HG03039 (cell line): ENCODE measurements at regions not wholly inside any gene's neighbourhood (a gene's known extent, or its start where the extent isn't known, plus 50 kb on each side); places are given as distances from the start of the nearest gene placed in this dataset.

ENCODE experiments used
- ATAC-seq: cut with Tn5 transposase; IDR thresholded peaks from one replicate; pipeline ENCODE4 v1.9.1; 2021; ENCODE audit warnings: mild to moderate bottlenecking, moderate library complexity; ENCODE audit not compliant: unreplicated experiment

DNA sequence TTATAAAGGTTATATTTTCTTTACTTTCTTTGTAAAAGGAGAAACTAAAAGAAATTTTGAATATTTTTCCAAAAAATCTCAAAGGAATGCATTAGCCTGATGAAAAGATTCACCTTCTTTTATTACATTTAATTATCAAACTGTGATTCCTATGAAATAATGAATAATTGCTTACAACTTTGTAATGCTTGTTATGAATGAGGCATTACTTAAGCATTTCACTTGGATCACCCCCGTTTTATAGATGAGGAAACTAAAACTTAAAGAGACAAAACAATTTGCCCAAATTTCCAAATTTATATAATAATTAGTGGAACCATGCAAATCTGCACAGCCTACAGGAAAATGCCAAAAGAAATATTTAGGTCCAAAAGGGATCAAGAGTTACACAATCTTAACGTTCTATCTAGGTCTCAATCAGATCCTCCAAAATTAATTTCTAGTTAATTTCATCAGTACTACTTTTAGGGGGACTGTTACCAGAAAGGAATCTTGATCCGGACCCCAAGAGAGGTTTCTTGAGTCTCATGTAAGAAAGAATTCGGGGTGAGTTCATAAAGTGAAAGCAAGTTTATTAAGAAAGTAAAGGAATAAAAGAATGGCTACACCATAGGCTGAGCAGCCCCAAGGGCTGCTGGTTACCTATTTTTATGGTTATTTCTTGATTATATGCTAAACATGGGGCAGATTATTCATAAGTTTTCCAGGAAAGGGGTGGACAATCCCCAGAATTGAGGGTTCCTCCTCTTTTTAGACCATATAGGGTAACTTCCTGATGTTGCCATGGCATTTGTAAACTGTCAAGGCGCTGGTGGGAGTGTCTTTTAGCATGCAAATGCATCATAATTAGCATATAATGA, 288.0 kb downstream of the ADGB start:
- ATAC-seq: no peak

DNA sequence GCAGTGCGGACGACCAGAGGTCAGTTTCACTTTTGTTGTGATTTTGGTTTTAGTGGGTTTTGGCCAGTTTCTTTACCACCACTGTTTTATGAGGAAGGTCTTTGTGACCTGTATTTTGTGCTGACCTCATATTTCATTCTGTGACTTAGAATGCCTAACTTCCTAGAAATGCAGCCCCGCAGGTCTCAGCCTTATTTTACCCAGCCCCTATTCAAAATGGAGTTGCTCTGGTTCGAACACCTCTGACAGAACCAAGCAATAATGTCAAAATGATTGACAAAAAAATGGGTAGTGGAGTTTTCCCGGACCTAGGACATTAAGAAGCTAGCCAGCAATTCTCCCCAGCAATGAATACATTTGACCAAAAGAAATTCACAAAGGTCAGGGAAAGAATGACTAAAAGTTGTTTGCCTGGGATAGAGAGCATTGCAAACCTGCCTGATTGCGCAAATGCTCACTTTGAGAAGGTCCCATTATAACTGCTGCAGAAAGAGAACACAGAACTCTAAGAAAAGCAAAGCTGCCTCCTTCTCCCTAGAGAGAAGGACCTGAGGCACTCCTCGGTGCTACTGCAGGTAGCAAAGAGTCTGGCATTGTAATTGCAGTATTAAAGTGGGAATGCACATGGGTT, 288.8 kb downstream of the ADGB start:
- no peak for ATAC-seq

DNA sequence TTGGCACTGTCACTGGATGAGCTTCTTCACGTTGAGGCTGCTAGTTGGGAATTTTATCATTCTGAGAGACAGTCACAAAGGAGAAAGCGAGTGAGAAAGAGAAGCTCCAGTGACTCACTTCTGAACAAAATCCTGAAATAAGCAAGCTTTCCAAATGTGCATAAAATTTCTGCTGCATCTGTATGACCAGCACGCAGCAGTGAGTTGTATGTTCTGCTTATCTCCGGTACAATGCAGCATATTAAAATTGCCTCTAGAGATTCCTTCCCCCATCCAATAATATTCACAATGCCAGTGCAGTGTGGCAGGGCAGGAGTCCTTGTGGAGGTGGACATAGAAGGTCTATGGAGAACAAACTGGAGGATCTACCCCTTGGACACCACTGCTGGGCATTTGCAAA, 290.5 kb downstream of the ADGB start:
- no peak for ATAC-seq

DNA sequence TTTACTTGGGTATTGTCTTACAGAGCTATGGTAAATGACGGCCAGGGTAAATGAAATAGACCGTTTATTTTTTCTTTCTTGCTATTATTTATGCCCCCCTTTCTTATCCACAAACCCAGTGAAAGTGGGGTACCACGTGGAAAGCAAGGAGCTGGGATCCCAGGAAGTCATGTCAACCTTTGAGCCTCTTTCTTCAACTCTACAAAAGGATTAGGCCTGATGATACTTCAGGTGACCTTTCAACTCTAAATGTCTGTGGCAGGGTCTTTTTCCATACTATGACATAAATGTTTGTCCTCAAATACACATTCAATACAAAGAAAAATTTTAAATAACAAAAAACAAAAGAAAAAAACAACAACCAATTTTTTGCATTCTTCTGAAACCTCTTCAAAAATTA, 291.4 kb downstream of the ADGB start:
- no peak for ATAC-seq

DNA sequence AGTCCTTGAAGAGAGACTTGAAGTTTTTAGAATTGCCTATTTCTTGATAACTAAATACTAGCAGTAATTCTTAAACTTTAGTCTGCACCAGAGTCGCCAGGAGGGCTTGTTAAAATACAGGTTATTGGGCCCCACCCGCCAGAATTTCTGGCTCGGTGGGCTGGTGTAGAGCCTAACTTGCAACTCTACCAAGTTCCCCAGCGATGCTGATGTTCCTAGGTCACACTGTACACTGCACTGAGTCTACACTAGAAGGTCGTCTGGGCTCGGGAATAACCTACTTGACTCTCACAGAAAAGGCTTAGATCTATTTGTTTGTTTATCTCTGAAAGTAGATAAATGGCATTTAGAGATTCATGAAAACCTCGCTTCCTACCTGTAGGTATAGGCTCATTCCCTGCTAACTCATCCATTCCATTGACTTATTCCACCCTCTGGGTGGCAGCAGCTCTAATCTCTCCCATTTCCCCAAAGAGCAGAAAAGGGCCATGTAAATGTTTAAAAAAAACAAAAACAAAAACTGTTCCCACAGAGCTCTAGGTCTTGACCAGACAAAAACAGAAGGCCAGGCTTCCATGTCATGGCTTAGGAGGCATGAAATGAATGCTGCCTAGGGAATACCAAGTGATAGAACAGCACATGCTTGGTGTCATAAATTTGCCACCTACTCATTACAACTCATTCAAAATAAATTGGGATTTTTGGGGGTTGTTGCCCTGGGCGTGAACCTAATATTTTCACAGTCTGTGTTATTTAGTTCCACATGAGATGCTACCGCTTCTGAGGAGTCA, 292.1 kb downstream of the ADGB start:
- ATAC-seq: no peak

DNA sequence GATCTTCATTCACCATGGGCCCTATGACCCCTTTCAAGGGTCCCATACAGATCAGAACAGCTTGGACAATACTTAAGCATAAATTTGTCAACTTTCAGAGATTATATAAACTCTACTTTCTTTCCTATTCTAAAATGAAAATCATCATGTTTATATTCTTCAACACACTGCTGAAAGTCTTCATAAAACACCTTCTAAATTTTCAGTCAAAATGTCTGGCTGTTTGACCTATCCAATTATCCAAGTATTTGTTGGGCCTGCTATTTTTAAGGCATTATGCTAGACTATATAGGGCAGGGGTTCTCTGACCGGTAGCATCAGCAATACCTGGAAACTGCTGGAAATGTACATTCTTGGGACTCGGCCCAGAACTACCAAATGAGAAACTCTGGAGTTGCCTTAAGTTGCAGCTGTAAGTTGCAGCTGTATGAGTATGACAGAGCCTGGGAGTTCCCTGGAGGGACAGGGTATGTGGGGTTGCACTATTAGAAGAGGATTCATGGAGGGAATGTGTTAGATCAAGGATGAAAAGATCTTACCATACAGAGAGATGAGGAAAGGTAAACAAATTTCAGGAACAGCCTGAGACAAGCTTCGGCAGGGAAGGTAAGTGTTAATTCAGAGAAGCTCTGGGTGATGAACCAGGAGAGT, 293.0 kb downstream of the ADGB start:
- ATAC-seq: no peak

DNA sequence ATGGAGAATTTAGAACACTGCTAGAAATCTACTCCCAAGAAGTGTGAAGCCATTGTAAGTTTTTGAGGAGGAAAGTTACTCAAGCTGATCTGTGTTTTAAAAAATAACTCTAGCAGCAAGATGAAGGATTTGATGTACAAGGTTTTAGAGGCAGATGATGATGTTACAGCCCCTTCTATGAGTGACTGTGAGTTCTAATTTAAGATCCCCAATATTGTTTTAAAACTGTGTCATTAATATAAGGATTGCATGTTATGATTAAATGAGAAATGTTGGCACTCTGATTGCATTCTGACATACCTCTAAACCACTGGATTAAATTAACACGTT, 293.5 kb downstream of the ADGB start:
- no peak for ATAC-seq

DNA sequence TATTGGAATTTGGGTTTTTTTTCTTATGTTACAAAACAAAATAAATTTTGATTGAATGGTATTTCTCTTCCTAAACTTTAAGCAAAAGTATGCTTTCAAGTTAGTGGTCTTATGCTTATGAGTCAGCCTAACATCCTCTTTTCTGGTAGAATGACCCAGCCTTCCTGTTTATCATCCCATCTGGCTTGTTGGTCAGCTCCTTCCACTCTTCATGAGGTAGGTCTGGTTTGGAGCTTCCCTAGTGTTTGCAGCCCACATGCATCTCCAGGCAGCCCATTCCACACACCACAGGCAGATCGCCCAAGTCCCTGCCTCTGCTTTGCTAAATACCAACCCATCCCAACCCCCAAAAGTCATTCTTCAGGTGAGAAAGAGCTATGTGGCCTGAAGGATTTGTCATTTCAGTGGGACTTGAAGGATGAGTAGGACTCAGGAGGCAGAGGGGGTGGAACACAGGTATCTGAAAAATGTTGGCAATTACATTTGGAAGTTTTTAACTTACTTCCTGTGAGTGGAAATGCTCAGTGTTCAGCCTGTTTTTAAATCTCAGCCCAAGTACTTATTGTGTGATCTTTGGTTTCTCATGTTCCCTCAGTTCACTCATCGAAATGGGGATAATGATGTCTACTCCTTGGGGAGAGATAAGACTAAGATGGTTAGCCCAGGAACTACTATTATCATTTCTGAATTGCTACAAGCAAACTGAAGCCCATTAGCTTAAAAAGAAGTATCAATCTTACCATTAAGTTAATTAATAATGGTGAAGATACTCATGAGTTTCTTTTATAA, 294.0 kb downstream of the ADGB start:
- ATAC-seq: no peak

DNA sequence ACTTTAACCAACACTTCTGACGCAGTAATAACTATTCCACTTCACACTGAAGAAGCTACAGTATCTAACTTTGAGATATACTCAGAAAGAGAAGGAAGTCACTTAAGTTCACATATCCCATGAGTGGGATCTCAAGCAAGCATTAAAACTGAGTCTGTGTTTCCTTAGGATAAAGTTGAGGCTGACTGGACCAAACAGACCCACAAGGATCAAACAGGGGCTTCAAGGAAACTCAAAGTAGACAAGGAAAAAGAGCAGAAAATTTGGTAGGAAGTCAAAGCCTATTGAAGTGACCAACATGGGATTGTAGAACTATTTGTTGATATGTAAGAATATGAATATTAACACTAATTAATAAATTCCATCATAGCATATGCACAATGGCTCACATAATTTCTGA, 294.9 kb downstream of the ADGB start:
- no peak for ATAC-seq

DNA sequence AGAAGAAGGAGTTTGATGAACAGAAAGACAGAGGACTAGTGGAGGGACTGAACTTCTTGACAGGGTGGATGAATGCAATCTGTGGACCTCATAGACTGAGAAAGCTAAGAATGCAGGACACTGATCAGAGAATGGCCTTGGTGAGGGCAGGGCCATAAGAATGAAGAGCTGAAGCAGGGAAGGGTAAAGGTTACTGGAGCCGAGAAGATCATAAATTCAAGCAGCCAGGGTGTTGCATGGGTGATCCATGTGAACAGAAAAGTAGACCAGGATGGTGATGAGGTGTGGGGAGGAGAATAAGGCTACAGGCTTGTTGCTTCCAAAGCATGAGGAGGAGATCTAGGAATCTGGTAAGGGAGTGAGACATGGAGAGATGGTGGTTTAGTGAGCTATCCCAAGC, 295.9 kb downstream of the ADGB start:
- no peak for ATAC-seq

DNA sequence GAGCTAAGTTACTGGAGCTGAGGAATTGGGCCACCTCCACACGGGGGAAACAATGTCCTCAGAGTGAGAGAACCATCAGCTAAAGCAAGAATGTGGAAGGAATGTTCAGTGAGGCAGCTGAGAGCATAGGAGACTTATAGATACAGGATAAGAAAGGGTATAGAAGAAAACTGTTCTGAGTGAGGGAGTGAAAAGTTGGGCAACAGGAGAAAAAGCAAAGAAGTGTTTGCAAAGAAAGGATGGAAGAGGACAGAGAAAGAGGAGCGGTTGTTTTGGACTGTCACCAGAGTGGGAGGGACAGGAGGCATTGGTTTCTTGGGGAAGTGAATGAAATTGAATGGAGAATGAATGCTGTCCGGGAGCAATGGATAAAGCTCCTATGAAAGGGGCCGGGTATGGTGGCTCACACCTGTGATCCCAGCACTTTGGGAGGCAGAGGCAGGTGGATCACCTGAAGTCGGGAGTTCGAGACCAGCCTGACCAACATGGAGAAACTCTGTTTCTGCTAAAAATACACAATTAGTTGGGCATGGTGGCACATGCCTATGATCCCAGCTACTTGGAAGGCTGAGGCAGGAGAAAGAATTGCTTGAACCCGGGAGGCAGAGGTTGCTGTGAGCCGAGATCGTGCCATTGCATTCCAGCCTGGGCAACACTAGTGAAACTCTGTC, 296.5 kb downstream of the ADGB start:
- ATAC-seq: no peak

DNA sequence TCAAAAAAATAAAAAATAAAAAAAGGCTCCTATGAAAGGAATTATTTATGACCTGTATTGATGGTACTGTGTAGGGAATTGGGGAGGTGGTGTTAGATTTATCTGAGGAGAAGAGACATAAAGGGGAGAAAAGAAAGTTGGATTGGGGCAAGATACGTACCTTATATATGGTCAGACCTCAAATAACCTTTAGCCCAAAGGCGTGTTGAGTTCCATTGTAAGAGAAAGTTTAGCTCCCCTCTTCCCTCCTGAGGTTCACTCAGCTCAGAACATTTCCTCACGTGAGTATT, 296.9 kb downstream of the ADGB start:
- ATAC-seq: no peak

DNA sequence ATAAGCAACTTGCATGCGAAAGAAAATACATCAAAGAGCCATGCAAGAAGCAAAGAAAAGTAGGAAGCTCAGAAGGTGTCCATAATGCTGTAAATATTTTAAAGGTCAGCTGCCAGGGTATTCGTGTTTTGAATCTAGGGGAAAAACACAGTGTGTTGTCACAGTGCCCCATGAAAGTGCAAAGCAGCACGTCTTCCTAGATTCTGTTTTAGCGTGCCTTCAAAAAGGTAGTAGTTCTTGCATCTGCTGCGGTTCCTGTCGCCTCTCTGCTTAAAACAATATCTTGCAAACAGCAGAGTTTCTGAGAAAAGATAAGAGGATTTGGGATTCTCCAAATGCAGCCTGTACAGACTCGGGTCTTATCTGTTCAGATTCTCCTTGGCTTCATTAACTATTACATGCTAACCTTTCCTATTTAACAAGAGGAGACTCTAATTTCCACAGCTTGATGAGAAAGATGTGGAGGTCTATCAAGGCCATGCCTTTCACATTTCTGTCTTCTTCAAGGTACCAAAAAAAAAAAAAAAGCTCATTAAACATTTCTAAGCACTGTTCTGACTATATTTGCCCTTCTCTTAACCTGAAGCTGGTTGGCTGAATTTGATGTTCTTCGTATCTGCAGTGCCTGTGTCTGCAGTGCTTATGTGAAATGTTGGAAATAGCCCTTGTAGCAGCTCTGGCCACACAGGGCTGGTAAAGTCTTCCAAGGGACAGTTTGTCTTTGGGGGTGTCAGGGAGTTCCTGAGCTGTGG, 297.5 kb downstream of the ADGB start:
- no peak for ATAC-seq

DNA sequence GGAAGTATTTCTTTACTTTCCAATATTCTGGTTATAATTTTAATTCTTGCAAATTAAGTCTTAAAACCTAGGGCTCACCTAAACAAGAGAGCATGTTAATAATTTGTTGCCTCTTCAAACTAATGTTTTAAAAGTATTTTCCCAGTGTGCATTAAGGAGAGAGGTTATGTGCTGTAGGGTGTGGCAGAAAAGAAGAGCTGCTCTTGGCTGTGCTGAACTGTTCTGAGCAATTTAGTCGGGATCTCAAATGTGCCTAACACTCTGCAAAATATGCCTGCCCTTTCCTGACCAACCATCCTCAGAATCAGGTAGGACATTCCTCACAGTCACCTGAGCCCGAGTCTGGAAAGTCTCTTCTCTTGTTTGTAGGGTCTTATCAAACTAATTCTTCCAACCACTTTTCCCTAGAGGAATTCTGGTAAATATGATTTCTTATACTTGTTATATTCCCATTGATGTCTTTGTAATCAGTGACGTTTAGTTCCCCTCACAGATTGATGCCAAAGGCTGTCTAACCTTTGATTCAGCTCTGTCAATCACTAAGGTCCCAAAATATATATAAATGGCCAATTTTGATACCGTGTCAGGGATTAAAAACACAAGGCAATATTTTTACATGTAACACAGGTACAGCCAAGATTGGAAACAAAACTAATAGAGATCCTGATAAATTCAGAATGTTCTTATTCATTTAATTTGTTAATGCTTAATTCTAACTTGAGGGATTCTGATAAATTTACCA, 298.4 kb downstream of the ADGB start:
- no peak for ATAC-seq

DNA sequence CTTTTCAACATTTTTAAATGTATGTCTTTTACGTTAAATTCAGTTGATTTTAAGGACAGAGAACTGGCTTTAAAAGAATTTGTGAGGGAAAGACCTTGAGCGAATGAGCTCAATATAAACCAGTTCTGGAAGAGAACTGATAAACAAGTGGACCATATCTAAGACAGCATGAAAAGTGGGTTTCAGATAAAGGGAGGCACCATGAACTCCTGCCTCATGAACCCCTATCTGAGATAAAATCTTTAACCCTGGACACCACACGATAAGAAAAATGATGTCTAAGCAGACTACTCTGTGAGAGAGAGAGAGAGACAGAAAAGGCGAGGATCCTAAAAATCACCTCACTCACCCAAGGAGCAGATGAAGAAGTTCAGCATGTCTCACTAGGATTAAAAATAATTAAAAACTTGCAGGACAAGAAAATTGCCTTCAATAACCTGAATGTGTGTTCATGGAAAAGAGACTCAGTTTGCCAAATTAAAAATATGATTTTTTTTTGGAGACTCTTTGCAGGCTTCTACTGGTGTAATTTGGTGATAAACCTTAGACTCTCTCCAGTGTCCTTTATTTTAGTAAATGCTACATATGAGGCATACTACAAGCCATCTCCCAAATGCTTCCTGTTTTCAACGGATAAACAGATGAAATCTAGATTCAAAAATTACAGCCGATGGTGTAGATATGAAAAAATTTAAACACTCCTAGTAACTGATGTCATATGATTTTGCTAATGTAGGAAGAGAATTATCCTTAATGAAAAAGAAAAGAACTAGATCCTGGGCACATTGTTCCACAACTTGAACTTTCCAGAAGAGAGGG, 299.5 kb downstream of the ADGB start:
- no peak for ATAC-seq

DNA sequence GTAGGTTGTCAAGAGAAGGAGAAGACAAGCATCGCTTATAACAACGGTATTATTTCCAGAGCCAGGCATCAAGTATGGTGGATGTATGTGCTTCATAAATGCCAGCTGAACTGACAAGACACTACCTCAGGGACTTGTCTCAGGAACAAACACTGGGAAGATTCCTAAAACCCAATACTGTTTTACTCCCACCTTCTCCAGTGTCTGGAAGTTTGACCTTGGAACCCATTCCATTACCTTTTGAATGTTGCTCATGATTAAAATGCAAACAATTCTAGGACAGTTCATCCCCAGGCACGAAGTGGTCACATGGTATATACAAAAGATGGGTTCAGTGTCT, 300.1 kb downstream of the ADGB start:
- no peak for ATAC-seq

DNA sequence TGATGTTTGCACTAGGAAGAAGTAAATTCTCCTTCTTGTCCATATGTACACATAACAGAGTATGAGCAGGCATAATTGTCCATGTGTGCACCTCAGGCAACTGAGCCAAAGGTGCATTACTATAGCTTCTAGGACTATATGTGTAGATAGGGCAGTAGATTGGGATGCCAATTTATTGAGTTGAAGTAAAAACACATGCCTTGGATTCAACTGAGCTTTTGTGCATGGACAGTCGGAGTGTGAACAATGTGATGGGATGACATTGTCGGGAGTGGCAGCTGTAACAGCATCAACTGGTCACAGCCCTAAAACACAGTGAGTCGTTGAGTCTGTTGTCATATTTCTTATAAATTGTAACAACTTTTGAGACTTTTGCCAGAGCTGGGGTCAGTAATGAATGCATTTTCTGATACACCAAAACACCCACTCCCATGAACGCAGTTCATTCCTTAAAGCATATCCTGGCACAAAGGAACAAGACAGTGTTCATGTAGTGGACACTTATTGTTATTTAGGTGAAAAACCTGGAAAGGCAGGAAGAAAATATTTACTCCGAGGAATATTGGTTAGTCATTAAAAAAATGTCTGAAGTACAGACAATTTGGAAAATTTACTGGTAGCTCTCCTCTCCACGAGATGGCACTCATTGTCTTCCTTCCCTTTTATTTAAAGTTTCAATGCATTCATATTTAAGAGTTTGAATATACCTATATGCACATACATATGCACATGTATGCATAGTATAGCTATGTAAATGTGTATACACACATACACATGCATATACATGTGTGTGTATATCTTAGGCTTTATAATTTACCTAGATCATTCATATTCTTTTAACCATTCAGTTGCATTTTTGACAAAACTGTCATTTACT, 302.0 kb upstream of the STXBP5 start:
- ATAC-seq: no peak
